HG03066 (cell line): ENCODE measurements at regions not wholly inside any gene's neighbourhood (a gene's known extent, or its start where the extent isn't known, plus 50 kb on each side); places are given as distances from the start of the nearest gene placed in this dataset.

Experiments
- ATAC-seq: cut with Tn5 transposase; IDR thresholded peaks from one replicate; pipeline ENCODE4 v1.9.1; 2021; ENCODE audit warnings: low read depth; ENCODE audit not compliant: unreplicated experiment

GRCh38 chr10:107340326-107340725 lies 175.8 kb upstream of the SORCS1 start:
- ATAC-seq, result no peak

GRCh38 chr10:107336061-107336460 lies 171.6 kb upstream of the SORCS1 start:
- no peak for ATAC-seq

- ATAC-seq, result no peak
Observed at GRCh38 chr10:107317592-107317991, 153.1 kb upstream of the SORCS1 start.

- no peak for ATAC-seq
Observed at GRCh38 chr10:107303203-107303602, 138.7 kb upstream of the SORCS1 start.

GRCh38 chr10:107299606-107300005 lies 135.1 kb upstream of the SORCS1 start:
- ATAC-seq, result no peak

GRCh38 chr10:107284187-107284586 lies 119.7 kb upstream of the SORCS1 start:
- no peak for ATAC-seq

- ATAC-seq, result no peak
Observed at GRCh38 chr10:107280293-107280692, 115.8 kb upstream of the SORCS1 start.

GRCh38 chr10:107277591-107277990 lies 113.1 kb upstream of the SORCS1 start:
- no peak for ATAC-seq

- ATAC-seq, result no peak
Observed at GRCh38 chr10:107275806-107276205, 111.3 kb upstream of the SORCS1 start.

GRCh38 chr10:107269626-107270025 lies 105.1 kb upstream of the SORCS1 start:
- ATAC-seq, result no peak

GRCh38 chr10:107264742-107265141 lies 100.2 kb upstream of the SORCS1 start:
- ATAC-seq, result no peak

- ATAC-seq, result no peak
Observed at GRCh38 chr10:107244122-107244521, 79.6 kb upstream of the SORCS1 start.

- ATAC-seq, result no peak
Observed at GRCh38 chr10:107238275-107238674, 73.8 kb upstream of the SORCS1 start.

- no peak for ATAC-seq
Observed at GRCh38 chr10:107232013-107232412, 67.5 kb upstream of the SORCS1 start.

- no peak for ATAC-seq
Observed at GRCh38 chr10:107230887-107231286, 66.4 kb upstream of the SORCS1 start.

- no peak for ATAC-seq
Observed at GRCh38 chr10:107215681-107216080, 51.2 kb upstream of the SORCS1 start.
